H9 (cell line): ENCODE measurements at regions not wholly inside any gene's neighbourhood (a gene's known extent, or its start where the extent isn't known, plus 50 kb on each side); places are given as distances from the start of the nearest gene placed in this dataset.

ENCODE experiments used
- DNase-seq: peaks from one replicate; pipeline ENCODE4 v3.0.0-alpha.2; 2017
- H2AFZ ChIP-seq: one replicate; pipeline ENCODE4 v1.6.1; 2013; ENCODE audit warnings: mild to moderate bottlenecking, low read length, control low read depth, moderate library complexity
- H2AK5ac ChIP-seq: 2 replicates; pipeline ENCODE4 v1.6.1; 2013; ENCODE audit warnings: low read length, control low read depth, mixed read lengths; ENCODE audit not compliant: insufficient read length
- H2BK120ac ChIP-seq: one replicate; pipeline ENCODE4 v1.6.1; 2013; ENCODE audit warnings: low read depth, mild to moderate bottlenecking, low read length, control low read depth, inconsistent platforms; ENCODE audit not compliant: poor library complexity, severe bottlenecking
- H2BK12ac ChIP-seq: 2 replicates; pipeline ENCODE4 v1.6.1; 2013; ENCODE audit warnings: low read length, control low read depth, mixed read lengths, low read depth; ENCODE audit not compliant: insufficient read length
- H2BK15ac ChIP-seq: 2 replicates; pipeline ENCODE4 v1.6.1; 2013; ENCODE audit warnings: low read depth, low read length, control low read depth
- H2BK20ac ChIP-seq: one replicate; pipeline ENCODE4 v1.6.1; 2013; ENCODE audit warnings: low read depth, mild to moderate bottlenecking, low read length, control low read depth, inconsistent platforms; ENCODE audit not compliant: poor library complexity, severe bottlenecking
- H2BK5ac ChIP-seq: 2 replicates; pipeline ENCODE4 v1.6.1; 2013; ENCODE audit warnings: low read length, control low read depth, mixed read lengths; ENCODE audit not compliant: insufficient read length
- H3K14ac ChIP-seq: 2 replicates; pipeline ENCODE4 v1.6.1; 2013; ENCODE audit warnings: low read length, control low read depth; ENCODE audit not compliant: insufficient read depth
- H3K18ac ChIP-seq: 2 replicates; pipeline ENCODE4 v1.6.1; 2013; ENCODE audit warnings: low read depth, mild to moderate bottlenecking, mixed read lengths, low read length, control low read depth; ENCODE audit not compliant: insufficient read length
- H3K23ac ChIP-seq: 2 replicates; pipeline ENCODE4 v1.6.1; 2013; ENCODE audit warnings: low read length, control low read depth, mixed read lengths, low read depth; ENCODE audit not compliant: insufficient read length
- H3K23me2 ChIP-seq: 2 replicates; pipeline ENCODE4 v1.6.1; 2013; ENCODE audit warnings: low read depth, mild to moderate bottlenecking, mixed read lengths, low read length, control low read depth; ENCODE audit not compliant: insufficient read length, poor library complexity, severe bottlenecking
- H3K27ac ChIP-seq: 2 replicates; pipeline ENCODE4 v1.5.1; 2013; ENCODE audit warnings: low read length, control low read depth, mixed read lengths, low read depth; ENCODE audit not compliant: insufficient read length
- H3K27me3 ChIP-seq: 2 replicates; pipeline ENCODE4 v1.6.1; 2013; ENCODE audit warnings: low read length, control low read depth, inconsistent platforms; ENCODE audit not compliant: insufficient read depth
- H3K4ac ChIP-seq: 2 replicates; pipeline ENCODE4 v1.6.1; 2013; ENCODE audit warnings: low read depth, mild to moderate bottlenecking, control low read depth, inconsistent platforms, low read length, moderate library complexity
- H3K4me1 ChIP-seq: 2 replicates; pipeline ENCODE4 v1.6.1; 2013; ENCODE audit warnings: low read length, control low read depth, inconsistent platforms; ENCODE audit not compliant: insufficient read depth
- H3K4me2 ChIP-seq: 2 replicates; pipeline ENCODE4 v1.6.1; 2013; ENCODE audit warnings: low read length, control low read depth, mixed read lengths; ENCODE audit not compliant: insufficient read length, insufficient read depth
- H3K56ac ChIP-seq: 2 replicates; pipeline ENCODE4 v1.6.1; 2013; ENCODE audit warnings: low read depth, mild to moderate bottlenecking, mixed read lengths, low read length, control low read depth; ENCODE audit not compliant: insufficient read length
- H3K79me1 ChIP-seq: 2 replicates; pipeline ENCODE4 v1.6.1; 2013; ENCODE audit warnings: low read depth, mild to moderate bottlenecking, moderate library complexity, low read length, control low read depth, inconsistent platforms; ENCODE audit not compliant: insufficient read depth, poor library complexity, severe bottlenecking
- H3K79me2 ChIP-seq: 2 replicates; pipeline ENCODE4 v1.6.1; 2013; ENCODE audit warnings: low read length, control low read depth, inconsistent platforms; ENCODE audit not compliant: insufficient read depth
- H3K9ac ChIP-seq: 2 replicates; pipeline ENCODE4 v1.6.1; 2013; ENCODE audit warnings: low read length, control low read depth, mixed read lengths; ENCODE audit not compliant: insufficient read length; ENCODE audit errors: extremely low read depth
- H3K9me3 ChIP-seq: one replicate; pipeline ENCODE4 v1.6.1; 2013; ENCODE audit warnings: low read depth, low read length, inconsistent platforms; ENCODE audit not compliant: control insufficient read depth
- H3T11ph ChIP-seq: one replicate; pipeline ENCODE4 v1.6.1; 2013; ENCODE audit warnings: mild to moderate bottlenecking, low read length, control low read depth, inconsistent platforms
- H4K20me1 ChIP-seq: one replicate; pipeline ENCODE4 v1.6.1; 2013; ENCODE audit not compliant: control insufficient read depth, insufficient read length, insufficient read depth
- H4K5ac ChIP-seq: 2 replicates; pipeline ENCODE4 v1.6.1; 2013; ENCODE audit warnings: low read depth, mild to moderate bottlenecking, mixed read lengths, low read length, control low read depth; ENCODE audit not compliant: insufficient read length
- H4K8ac ChIP-seq: replicated peaks from 2 replicates; pipeline ENCODE4 v1.6.1; 2013; ENCODE audit warnings: low read length, control low read depth, mixed read lengths, low read depth; ENCODE audit not compliant: insufficient read length
- H4K91ac ChIP-seq: 2 replicates; pipeline ENCODE4 v1.6.1; 2013; ENCODE audit warnings: low read depth, mild to moderate bottlenecking, moderate library complexity, mixed read lengths, low read length, control low read depth; ENCODE audit not compliant: insufficient read length
- H3K27ac Mint-ChIP-seq, 3 experiments: 2 replicates in 2 of 3; 3 replicates in 1 of 3; pipeline ENCODE4 v1.8.0; 2020 to 2021; ENCODE audit warnings: mixed read lengths in 3 of 3, mild to moderate bottlenecking in 1 of 3, moderate library complexity in 1 of 3
- H3K27me3 Mint-ChIP-seq: 2 replicates; pipeline ENCODE4 v1.8.0; 2021; ENCODE audit warnings: low read depth, mild to moderate bottlenecking, moderate library complexity, mixed read lengths
- H3K36me3 Mint-ChIP-seq, 3 experiments: 2 replicates in 2 of 3; 3 replicates in 1 of 3; pipeline ENCODE4 v1.8.0; 2020 to 2021; ENCODE audit warnings: low read depth in 3 of 3, mixed read lengths in 3 of 3; ENCODE audit not compliant: insufficient read depth in 1 of 3
- H3K4me1 Mint-ChIP-seq, 2 experiments: 2 replicates each; pipeline ENCODE4 v1.8.0; 2020; ENCODE audit warnings: mixed read lengths in 2 of 2
- H3K4me3 Mint-ChIP-seq, 2 experiments: 2 replicates in 1 of 2; 3 replicates in 1 of 2; pipeline ENCODE4 v1.8.0; 2020 to 2021; ENCODE audit warnings: mild to moderate bottlenecking in 2 of 2, mixed read lengths in 2 of 2, moderate library complexity in 1 of 2
- H3K9me3 Mint-ChIP-seq, 2 experiments: 2 replicates in 1 of 2; 3 replicates in 1 of 2; pipeline ENCODE4 v1.8.0; 2020; ENCODE audit warnings: mild to moderate bottlenecking in 2 of 2, mixed read lengths in 2 of 2, moderate library complexity in 1 of 2
- WGBS: extraction: QIAGEN DNeasy Blood & Tissue Kit; methylation state at CpG from one replicate; pipeline ENCODE4 v1.1.7; 2013; ENCODE audit warnings: missing lambda C conversion rate, low lambda C conversion rate, mixed read lengths; ENCODE audit not compliant: insufficient read length; ENCODE audit errors: extremely low coverage; 5-methylcytosine and 5-hydroxymethylcytosine counted together
- TF ChIP-seq, protein P1 (sequence below): fragments of 200-600 bp; sonication (generic); conservative IDR thresholded peaks from 3 replicates; pipeline ENCODE4 v1.8.0; 2021; ENCODE audit warnings: antibody characterized with exemption, mild to moderate bottlenecking

DNA sequence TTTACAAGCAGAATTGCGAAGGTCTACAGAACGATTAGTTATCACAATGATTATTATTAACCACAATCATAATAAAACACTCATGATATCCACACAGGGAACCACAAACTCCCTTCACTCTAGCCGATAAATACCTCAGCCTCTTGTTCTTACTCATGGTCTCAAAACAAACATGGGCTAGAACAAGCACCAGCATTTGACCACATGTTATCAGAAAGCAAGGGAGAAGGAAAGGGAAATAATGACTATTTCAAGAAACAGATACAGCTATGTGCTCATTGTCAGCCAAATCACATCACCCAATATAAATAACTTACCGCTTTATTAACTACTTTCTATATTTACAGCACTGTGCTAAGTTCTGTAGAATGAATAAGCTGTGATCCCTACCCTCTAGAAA is 663.2 kb upstream of the HTR2C start:
- no peak overlapping the region for H2AK5ac ChIP-seq
- no peak overlapping the region for H3K4ac ChIP-seq
- H3K9me3 ChIP-seq = no peaks in the 10 kb centered on the region
- no peak overlapping the region for H3K18ac ChIP-seq
- no peak overlapping the region for H2AFZ ChIP-seq
- no peak overlapping the region for H2BK120ac ChIP-seq
- no peak overlapping the region for H2BK15ac ChIP-seq
- no peaks in the 10 kb centered on the region for H3K23me2 ChIP-seq
- no peak overlapping the region for H3K56ac ChIP-seq
- peaks cover 0 to 5% of the 10 kb centered on the region in 2 experiments; a peak in 2 of 4 replicates for H3K4me1 Mint-ChIP-seq
- H3K9me3 Mint-ChIP-seq = peaks cover 0 to 6% of the 10 kb centered on the region in 2 experiments; a peak in 3 of 5 replicates
- peaks cover 1 to 35% (median 29%) of the 10 kb centered on the region in 3 experiments; a peak in 6 of 7 replicates for H3K36me3 Mint-ChIP-seq
- no peaks in the 10 kb centered on the region for H3K27me3 ChIP-seq
- no peak overlapping the region for H3K27ac Mint-ChIP-seq
- no peak overlapping the region for H2BK12ac ChIP-seq
- H3K79me1 ChIP-seq = no peaks in the 10 kb centered on the region
- no peak overlapping the region for H3K4me3 Mint-ChIP-seq
- no peaks in the 10 kb centered on the region for H3K79me2 ChIP-seq
- H3K27me3 Mint-ChIP-seq = no peaks in the 10 kb centered on the region
- no peak overlapping the region for H3K23ac ChIP-seq
- H4K5ac ChIP-seq = no peak overlapping the region
- no peaks in the 10 kb centered on the region for H4K20me1 ChIP-seq
- DNase-seq = no peak
- H3T11ph ChIP-seq = no peak overlapping the region
- TF ChIP-seq, protein P1, sequence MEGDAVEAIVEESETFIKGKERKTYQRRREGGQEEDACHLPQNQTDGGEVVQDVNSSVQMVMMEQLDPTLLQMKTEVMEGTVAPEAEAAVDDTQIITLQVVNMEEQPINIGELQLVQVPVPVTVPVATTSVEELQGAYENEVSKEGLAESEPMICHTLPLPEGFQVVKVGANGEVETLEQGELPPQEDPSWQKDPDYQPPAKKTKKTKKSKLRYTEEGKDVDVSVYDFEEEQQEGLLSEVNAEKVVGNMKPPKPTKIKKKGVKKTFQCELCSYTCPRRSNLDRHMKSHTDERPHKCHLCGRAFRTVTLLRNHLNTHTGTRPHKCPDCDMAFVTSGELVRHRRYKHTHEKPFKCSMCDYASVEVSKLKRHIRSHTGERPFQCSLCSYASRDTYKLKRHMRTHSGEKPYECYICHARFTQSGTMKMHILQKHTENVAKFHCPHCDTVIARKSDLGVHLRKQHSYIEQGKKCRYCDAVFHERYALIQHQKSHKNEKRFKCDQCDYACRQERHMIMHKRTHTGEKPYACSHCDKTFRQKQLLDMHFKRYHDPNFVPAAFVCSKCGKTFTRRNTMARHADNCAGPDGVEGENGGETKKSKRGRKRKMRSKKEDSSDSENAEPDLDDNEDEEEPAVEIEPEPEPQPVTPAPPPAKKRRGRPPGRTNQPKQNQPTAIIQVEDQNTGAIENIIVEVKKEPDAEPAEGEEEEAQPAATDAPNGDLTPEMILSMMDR = no peak
- H3K14ac ChIP-seq = no peak overlapping the region
- H4K91ac ChIP-seq = no peak overlapping the region
- no peak overlapping the region for H4K8ac ChIP-seq
- no peaks in the 10 kb centered on the region for H3K4me1 ChIP-seq
- no peak overlapping the region for H3K4me2 ChIP-seq
- H3K9ac ChIP-seq = no peak overlapping the region
- H2BK5ac ChIP-seq = no peak overlapping the region
- no CpG with 5 or more reads among the region's 4 CpGs for WGBS
- H2BK20ac ChIP-seq = no peak overlapping the region
- H3K27ac ChIP-seq = no peak overlapping the region
